Lower leg skin (tissue), 3 donors: ENCODE measurements at regions not wholly inside any gene's neighbourhood (a gene's known extent, or its start where the extent isn't known, plus 50 kb on each side); places are given as distances from the start of the nearest gene placed in this dataset.

Source experiments
- CTCF ChIP-seq, 3 donors: fragments of 450-650 bp; IDR thresholded peaks; one replicate each; pipeline ENCODE4 v1.5.1; 2016; ENCODE audit warnings: antibody characterized with exemption in 3 of 3, mild to moderate bottlenecking in 3 of 3, moderate library complexity in 2 of 3
- POLR2A ChIP-seq, 2 donors: fragments of 450-650 bp; IDR thresholded peaks; one replicate each; pipeline ENCODE4 v1.6.1; 2016 to 2017; ENCODE audit warnings: antibody characterized with exemption in 2 of 2, mild to moderate bottlenecking in 1 of 2, moderate library complexity in 1 of 2

- no peak for TF ChIP-seq POLR2A (IDR thresholded peaks at IDR 0.05)
- no peak for TF ChIP-seq CTCF (IDR thresholded peaks at IDR 0.05)
These were observed 676.8 kb upstream of the HS3ST1 start for GRCh38 chr4:12105519-12105918.
